PC-3 (cell line): ENCODE measurements at regions not wholly inside any gene's neighbourhood (a gene's known extent, or its start where the extent isn't known, plus 50 kb on each side); places are given as distances from the start of the nearest gene placed in this dataset.

ENCODE experiments used
- ATAC-seq: fragments of 200-7000 bp; cut with Tn5 transposase; 2 replicates; pipeline ENCODE4 v1.9.1; 2020; ENCODE audit warnings: mild to moderate bottlenecking, moderate library complexity
- BruUV-seq: library from RNA; stranded (reverse); fragments of 400-500 nt; replicated peaks from 2 replicates; lab custom pipeline; 2021; lab: Mats Ljungman, UMichigan
- CTCF ChIA-PET: fragments of 300-600 bp; sonication (Branson Sonifier 250); formaldehyde crosslinking; loops from one replicate; lab custom pipeline; 2022; ENCODE audit warnings: antibody characterized with exemption; lab: Charles Lee
- POLR2A ChIA-PET: fragments of 300-600 bp; sonication (Branson Sonifier 250); formaldehyde crosslinking; loops from one replicate; lab custom pipeline; 2022; ENCODE audit warnings: antibody characterized with exemption; ENCODE audit not compliant: unreplicated experiment; lab: Charles Lee
- DNase-seq: peaks from one replicate; pipeline ENCODE4 v3.0.0-alpha.2; 2015
- H2AFZ ChIP-seq: fragments of 300-600 bp; sonication (generic); 2 replicates; pipeline ENCODE4 v1.6.0; 2016; ENCODE audit warnings: antibody characterized with exemption, low read length
- H3F3A ChIP-seq: fragments of 300-600 bp; sonication (generic); one replicate; pipeline ENCODE4 v1.6.0; 2017; ENCODE audit warnings: antibody characterized with exemption, low read length, control low read depth, mild to moderate bottlenecking; ENCODE audit not compliant: unreplicated experiment
- H3K27ac ChIP-seq: fragments of 300-600 bp; sonication (generic); 2 replicates; pipeline ENCODE4 v1.5.1; 2016; ENCODE audit warnings: mild to moderate bottlenecking, low read length
- H3K27me3 ChIP-seq: fragments of 300-600 bp; sonication (generic); 2 replicates; pipeline ENCODE4 v1.6.1; 2016; ENCODE audit warnings: low read length, mixed read lengths
- H3K36me3 ChIP-seq: fragments of 300-600 bp; sonication (generic); 2 replicates; pipeline ENCODE4 v1.6.1; 2016; ENCODE audit warnings: low read depth, mixed run types, low read length, mixed read lengths
- H3K4me1 ChIP-seq: fragments of 300-600 bp; sonication (generic); 2 replicates; pipeline ENCODE4 v1.5.1; 2016; ENCODE audit warnings: low read length; ENCODE audit not compliant: insufficient read depth
- H3K4me2 ChIP-seq: fragments of 300-600 bp; sonication (generic); 2 replicates; pipeline ENCODE4 v1.6.0; 2016; ENCODE audit warnings: low read length
- H3K4me3 ChIP-seq: fragments of 300-600 bp; sonication (generic); 2 replicates; pipeline ENCODE4 v1.5.1; 2016; ENCODE audit warnings: mild to moderate bottlenecking, low read length, mixed read lengths
- H3K79me2 ChIP-seq: fragments of 300-600 bp; sonication (generic); 2 replicates; pipeline ENCODE4 v1.6.1; 2017; ENCODE audit warnings: low read length, mixed read lengths
- H3K9ac ChIP-seq: fragments of 300-600 bp; sonication (generic); 2 replicates; pipeline ENCODE4 v1.6.0; 2016; ENCODE audit warnings: mild to moderate bottlenecking, low read length
- H3K9me2 ChIP-seq: fragments of 300-600 bp; sonication (generic); replicated peaks from 2 replicates; pipeline ENCODE4 v1.6.1; 2016; ENCODE audit warnings: mixed run types, low read length, mixed read lengths
- H3K9me3 ChIP-seq: fragments of 300-600 bp; sonication (generic); 2 replicates; pipeline ENCODE4 v1.6.1; 2016; ENCODE audit warnings: low read length, mixed read lengths
- H4K20me1 ChIP-seq: fragments of 300-600 bp; sonication (generic); 2 replicates; pipeline ENCODE4 v1.6.1; 2016; ENCODE audit warnings: low read length, mixed read lengths
- EZH2 ChIP-seq: fragments of 300-600 bp; sonication (generic); IDR thresholded peaks from one replicate; pipeline ENCODE4 v1.6.1; 2017; ENCODE audit warnings: antibody characterized with exemption, mild to moderate bottlenecking, low read length; ENCODE audit not compliant: unreplicated experiment
- EZH2phosphoT487 ChIP-seq: fragments of 300-600 bp; sonication (generic); IDR thresholded peaks from 2 replicates; pipeline ENCODE4 v1.6.1; 2018; ENCODE audit warnings: mild to moderate bottlenecking, antibody characterized with exemption, low read length, borderline replicate concordance
- intact Hi-C: fragments of 100-400 bp; cut with micrococcal nuclease; formaldehyde crosslinking; loops from 2 replicates; pipeline ENCODE4 v1.9.0; 2023
- TF ChIP-seq, protein P1 (sequence below): fragments of 300-600 bp; sonication (generic); conservative IDR thresholded peaks from 2 replicates; pipeline ENCODE4 v1.5.1; 2017; ENCODE audit warnings: antibody characterized with exemption, low read depth, mild to moderate bottlenecking, low read length

DNA sequence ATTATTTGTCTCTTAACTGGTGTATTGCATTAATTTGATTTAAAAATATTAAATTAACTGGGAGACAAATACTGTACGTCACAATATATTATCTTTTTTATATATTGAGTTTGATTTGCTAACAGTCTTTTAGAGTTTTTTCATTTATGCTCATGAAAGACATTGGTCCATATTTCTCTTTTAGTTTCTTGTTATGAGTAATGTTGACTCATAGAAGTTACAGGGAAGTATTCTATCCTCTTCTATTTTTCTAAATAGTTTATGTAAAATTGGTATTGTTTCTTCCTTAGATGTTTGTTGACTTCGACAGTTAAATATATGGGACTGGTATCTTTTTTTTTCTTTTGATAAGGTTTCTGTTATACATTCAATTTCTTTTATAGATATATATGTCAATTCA, 1115.6 kb upstream of the CITED2 start:
- TF ChIP-seq EZH2phosphoT487 (no peak), EZH2 (no peak)
- TF ChIP-seq, protein P1, sequence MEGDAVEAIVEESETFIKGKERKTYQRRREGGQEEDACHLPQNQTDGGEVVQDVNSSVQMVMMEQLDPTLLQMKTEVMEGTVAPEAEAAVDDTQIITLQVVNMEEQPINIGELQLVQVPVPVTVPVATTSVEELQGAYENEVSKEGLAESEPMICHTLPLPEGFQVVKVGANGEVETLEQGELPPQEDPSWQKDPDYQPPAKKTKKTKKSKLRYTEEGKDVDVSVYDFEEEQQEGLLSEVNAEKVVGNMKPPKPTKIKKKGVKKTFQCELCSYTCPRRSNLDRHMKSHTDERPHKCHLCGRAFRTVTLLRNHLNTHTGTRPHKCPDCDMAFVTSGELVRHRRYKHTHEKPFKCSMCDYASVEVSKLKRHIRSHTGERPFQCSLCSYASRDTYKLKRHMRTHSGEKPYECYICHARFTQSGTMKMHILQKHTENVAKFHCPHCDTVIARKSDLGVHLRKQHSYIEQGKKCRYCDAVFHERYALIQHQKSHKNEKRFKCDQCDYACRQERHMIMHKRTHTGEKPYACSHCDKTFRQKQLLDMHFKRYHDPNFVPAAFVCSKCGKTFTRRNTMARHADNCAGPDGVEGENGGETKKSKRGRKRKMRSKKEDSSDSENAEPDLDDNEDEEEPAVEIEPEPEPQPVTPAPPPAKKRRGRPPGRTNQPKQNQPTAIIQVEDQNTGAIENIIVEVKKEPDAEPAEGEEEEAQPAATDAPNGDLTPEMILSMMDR: no peak
- H3K27ac ChIP-seq: no peak overlapping the region
- H3K27me3 ChIP-seq: no peaks in the 10 kb centered on the region
- H3F3A ChIP-seq: no peaks in the 10 kb centered on the region
- peaks cover 34% of the 10 kb centered on the region for H3K4me1 ChIP-seq
- intact Hi-C loops: no loop called here
- no peaks in the 10 kb centered on the region for H3K9me2 ChIP-seq
- ChIA-PET POLR2A (no interaction called here), CTCF (no interaction called here)
- no peak overlapping the region for H3K9ac ChIP-seq
- no TSS peak for BruUV-seq
- H3K4me2 ChIP-seq: no peak overlapping the region
- H3K79me2 ChIP-seq: no peaks in the 10 kb centered on the region
- peaks cover 6% of the 10 kb centered on the region; the same call in 1 of the 2 replicates for H3K9me3 ChIP-seq
- no peak overlapping the region for H3K4me3 ChIP-seq
- no peak overlapping the region for H2AFZ ChIP-seq
- no peaks in the 10 kb centered on the region for H4K20me1 ChIP-seq
- peak; percentile 17 for DNase-seq
- no peaks in the 10 kb centered on the region for H3K36me3 ChIP-seq
- ATAC-seq: no peak

DNA sequence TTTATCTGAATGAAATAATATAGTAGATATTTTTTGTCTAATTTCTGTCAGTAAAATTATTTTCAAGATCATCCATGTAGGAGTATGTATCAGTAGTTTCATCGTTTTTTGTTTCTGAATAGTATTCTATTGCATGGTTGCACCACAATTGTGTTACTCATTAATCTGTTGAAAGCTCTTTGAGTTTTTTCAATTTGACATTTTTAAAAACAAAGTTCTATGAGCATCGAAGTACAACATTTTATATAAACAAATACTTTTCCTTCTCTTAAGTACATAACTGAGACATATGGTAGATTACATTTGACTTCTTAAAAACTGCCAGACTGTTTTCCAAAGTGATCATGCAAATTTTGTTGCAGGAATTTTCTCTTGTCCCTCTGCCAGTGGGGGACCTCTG, 1113.1 kb upstream of the CITED2 start:
- no peak overlapping the region for H3K9ac ChIP-seq
- no TSS peak for BruUV-seq
- TF ChIP-seq, protein P1: no peak
- no peak for DNase-seq
- ATAC-seq: no peak
- intact Hi-C loops: no loop called here
- no peak overlapping the region for H2AFZ ChIP-seq
- H3K9me3 ChIP-seq: peaks cover 6% of the 10 kb centered on the region; the same call in 1 of the 2 replicates
- H3K9me2 ChIP-seq: no peaks in the 10 kb centered on the region
- H3F3A ChIP-seq: no peaks in the 10 kb centered on the region
- peaks cover 23% of the 10 kb centered on the region for H3K4me1 ChIP-seq
- ChIA-PET CTCF (interaction anchor here (1.0 kb wide), 1 partner anchor 506 kb away, joined by 3 read pairs; no protein-coding TSS in a partner anchor), POLR2A (no interaction called here)
- H3K36me3 ChIP-seq: no peaks in the 10 kb centered on the region
- H3K4me3 ChIP-seq: no peak overlapping the region
- H4K20me1 ChIP-seq: no peaks in the 10 kb centered on the region
- H3K4me2 ChIP-seq: no peak overlapping the region
- H3K27ac ChIP-seq: no peak overlapping the region
- H3K27me3 ChIP-seq: no peaks in the 10 kb centered on the region
- H3K79me2 ChIP-seq: no peaks in the 10 kb centered on the region

DNA sequence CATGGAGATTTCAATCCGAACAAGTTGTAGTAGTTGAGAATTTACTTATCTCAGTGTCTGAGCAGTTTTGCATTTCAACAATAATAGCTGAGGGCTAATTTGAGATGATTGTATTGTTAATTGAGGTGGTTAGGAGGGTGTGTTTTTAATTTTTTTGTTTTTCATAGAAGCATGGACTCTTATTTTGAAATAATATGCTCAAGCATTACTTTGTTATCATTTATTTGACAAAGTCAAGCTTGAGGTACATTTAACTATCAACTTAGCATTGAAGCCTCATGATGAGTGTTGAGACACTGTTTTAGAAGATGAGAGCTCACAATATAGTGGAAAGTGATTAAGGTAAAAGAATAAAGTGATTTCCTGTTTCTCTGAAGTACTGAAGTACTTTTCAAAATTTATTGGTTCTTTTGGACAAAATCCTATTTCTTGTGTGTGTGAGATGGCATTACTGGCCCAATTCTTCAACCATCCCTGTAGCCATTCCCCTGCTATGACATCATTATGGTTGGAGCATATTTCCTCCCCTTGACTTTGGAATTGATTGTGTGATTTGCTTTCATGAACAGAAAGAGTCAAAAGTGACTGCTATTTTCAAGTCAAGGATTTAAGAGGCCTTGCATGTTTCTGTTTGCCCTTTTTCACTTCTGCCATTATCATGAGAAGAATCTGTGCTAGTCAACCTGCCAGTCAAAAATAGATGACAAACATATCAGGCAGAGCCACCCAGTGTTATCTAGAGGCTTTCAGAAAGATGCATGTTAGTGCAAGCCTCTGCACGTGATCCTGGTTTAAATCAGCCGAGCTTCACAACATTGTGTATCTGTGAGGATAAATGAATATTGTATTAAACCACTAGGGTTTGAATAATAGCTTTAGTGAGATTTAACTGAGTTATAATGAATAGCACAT, 1112.3 kb upstream of the CITED2 start:
- intact Hi-C loops: no loop called here
- ATAC-seq (no peak), DNase-seq (no peak)
- Histone ChIP-seq H3K9ac (no peak overlapping the region), H3K27ac (peak overlapping the region; percentile 67), H3K4me3 (no peak overlapping the region), H4K20me1 (no peaks in the 10 kb centered on the region), H3K79me2 (no peaks in the 10 kb centered on the region), H3K9me2 (no peaks in the 10 kb centered on the region), H3K4me1 (peaks cover 23% of the 10 kb centered on the region), H3K36me3 (no peaks in the 10 kb centered on the region), H3F3A (no peaks in the 10 kb centered on the region), H2AFZ (no peak overlapping the region), H3K9me3 (peaks cover 6% of the 10 kb centered on the region; the same call in 1 of the 2 replicates), H3K27me3 (no peaks in the 10 kb centered on the region), H3K4me2 (peak overlapping the region; percentile 37)
- TF ChIP-seq EZH2phosphoT487: no peak
- TF ChIP-seq, protein P1: no peak
- CTCF ChIA-PET: interaction anchor here (1.0 kb wide), 1 partner anchor 505 kb away, joined by 3 read pairs; no protein-coding TSS in a partner anchor
- POLR2A ChIA-PET: no interaction called here
- no TSS peak for BruUV-seq
